NCI-H1105 (cell line): ENCODE measurements at regions not wholly inside any gene's neighbourhood (a gene's known extent, or its start where the extent isn't known, plus 50 kb on each side); places are given as distances from the start of the nearest gene placed in this dataset.
"Not testable (repeated sequence)": the region's sequence is repeated elsewhere in the genome, so short reads cannot be mapped to it uniquely, and the experiment has no call there.

Source experiments
- DNase-seq: peaks from one replicate; lab custom pipeline; 2025; lab: John Stamatoyannopoulos, UW

GRCh38 chr20:60171313-60171712 is 213.1 kb downstream of the CDH26 start:
- DNase-seq, result no peak

GRCh38 chr20:60171738-60172137 is 213.5 kb downstream of the CDH26 start:
- DNase-seq, result no peak

- no peak for DNase-seq
These were observed 214.2 kb downstream of the CDH26 start for GRCh38 chr20:60172346-60172984.

GRCh38 chr20:60177080-60177479 is 218.9 kb downstream of the CDH26 start:
- no peak for DNase-seq

GRCh38 chr20:60180986-60181385 is 222.8 kb downstream of the CDH26 start:
- DNase-seq, result no peak

GRCh38 chr20:60186412-60186811 is 228.2 kb downstream of the CDH26 start:
- DNase-seq, result no peak

GRCh38 chr20:60187683-60188082 is 229.5 kb downstream of the CDH26 start:
- no peak for DNase-seq

- no peak for DNase-seq
These were observed 232.8 kb downstream of the CDH26 start for GRCh38 chr20:60191014-60191413.

- no peak for DNase-seq
These were observed 234.1 kb downstream of the CDH26 start for GRCh38 chr20:60192326-60192725.

- not testable (repeated sequence) for DNase-seq
These were observed 240.9 kb downstream of the CDH26 start for GRCh38 chr20:60199132-60199531.

GRCh38 chr20:60199866-60200265 is 241.6 kb downstream of the CDH26 start:
- no peak for DNase-seq

- no peak for DNase-seq
These were observed 242.2 kb downstream of the CDH26 start for GRCh38 chr20:60200305-60200918.

GRCh38 chr20:60201198-60201835 is 243.1 kb downstream of the CDH26 start:
- no peak for DNase-seq

- DNase-seq, result no peak
These were observed 243.8 kb downstream of the CDH26 start for GRCh38 chr20:60202046-60202445.

- DNase-seq, result no peak
These were observed 245.2 kb downstream of the CDH26 start for GRCh38 chr20:60203451-60203850.

- no peak for DNase-seq
These were observed 246.4 kb downstream of the CDH26 start for GRCh38 chr20:60204601-60205000.

- peak; percentile 6 for DNase-seq
These were observed 248.0 kb downstream of the CDH26 start for GRCh38 chr20:60206259-60206658.

GRCh38 chr20:60209048-60209447 is 250.8 kb downstream of the CDH26 start:
- no peak for DNase-seq

- DNase-seq, result peak; percentile 41
These were observed 252.8 kb downstream of the CDH26 start for GRCh38 chr20:60210779-60211617.

GRCh38 chr20:60211618-60212463 is 253.6 kb downstream of the CDH26 start:
- DNase-seq, result no peak

- no peak for DNase-seq
These were observed 254.5 kb downstream of the CDH26 start for GRCh38 chr20:60212695-60213094.
